Stimulated activated CD8-positive, alpha-beta memory T cell treated with anti-CD3 and anti-CD28 coated beads, Interleukin-12 subunit alpha, Interleukin-12 subunit beta, amount 100 ng/mL, for 24 hours (primary cell): ENCODE measurements at regions not wholly inside any gene's neighbourhood (a gene's known extent, or its start where the extent isn't known, plus 50 kb on each side); places are given as distances from the start of the nearest gene placed in this dataset.
"Not testable (repeated sequence)": the region's sequence is repeated elsewhere in the genome, so short reads cannot be mapped to it uniquely, and the experiment has no call there.

Source experiments
- DNase-seq: peaks from one replicate; pipeline ENCODE4 v3.0.0-alpha.2; 2020; ENCODE audit errors: extremely low read depth

DNA sequence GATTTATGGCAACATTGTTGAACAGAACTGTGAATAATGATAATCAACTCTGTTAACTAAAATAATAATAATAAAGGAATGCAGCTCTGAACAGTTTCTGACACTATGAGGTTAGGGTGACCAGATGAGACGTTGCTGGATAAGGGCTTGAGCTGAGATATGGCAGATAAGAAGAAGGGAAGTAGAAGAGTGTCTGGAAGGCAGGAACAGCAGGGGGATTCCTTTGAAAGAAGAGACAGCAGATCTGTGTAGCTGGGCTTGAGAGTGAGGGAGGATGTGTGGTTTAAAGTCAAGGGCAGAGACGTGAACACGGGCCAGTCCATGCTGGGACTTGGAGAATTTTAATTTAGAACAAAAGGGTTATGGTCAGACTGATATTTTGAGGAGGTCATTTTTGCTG is 273.1 kb upstream of the SLC14A2 start:
- DNase-seq: no peak

DNA sequence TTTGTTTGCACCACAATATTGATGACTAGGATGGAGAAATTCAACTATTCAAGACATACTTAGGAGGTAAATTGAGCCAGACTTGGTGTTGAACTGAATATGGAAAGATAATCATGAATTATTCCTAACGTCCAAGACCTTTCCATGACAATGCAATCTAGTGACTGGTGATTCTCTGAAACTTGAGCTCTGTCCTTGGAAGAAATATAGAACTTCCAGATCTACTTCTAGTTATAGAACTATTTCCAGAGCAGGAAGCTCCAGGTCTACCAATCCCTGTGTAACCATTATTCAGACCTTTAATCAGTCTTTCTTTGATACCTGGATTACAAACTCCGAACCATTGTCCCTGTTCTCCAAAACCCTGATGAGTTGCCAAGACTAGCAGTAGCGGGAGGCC is 272.6 kb upstream of the SLC14A2 start:
- DNase-seq: no peak

GRCh38 chr18:45343365-45343764 is 271.9 kb upstream of the SLC14A2 start:
- no peak for DNase-seq

GRCh38 chr18:45344680-45345079 is 270.6 kb upstream of the SLC14A2 start:
- not testable (repeated sequence) for DNase-seq

DNA sequence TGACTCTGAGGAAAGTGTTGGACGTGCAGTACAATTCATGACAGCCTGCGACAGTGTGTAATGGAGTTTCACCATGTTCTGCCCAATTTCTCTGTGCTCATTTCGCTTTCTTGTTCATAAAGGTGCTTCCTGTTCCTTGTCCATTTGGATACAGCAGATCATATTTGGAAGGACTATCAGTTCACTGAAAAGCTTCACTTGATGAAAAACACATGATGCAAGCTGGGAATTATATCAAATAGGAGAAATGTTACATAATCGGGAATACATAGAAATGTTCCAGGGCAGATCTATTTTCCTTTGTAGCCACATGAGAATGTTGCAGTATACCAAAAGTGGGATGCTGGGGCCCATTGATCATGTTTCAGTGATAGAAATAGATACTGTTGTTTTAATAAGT is 266.3 kb upstream of the SLC14A2 start:
- DNase-seq: no peak

GRCh38 chr18:45349467-45349866 is 265.8 kb upstream of the SLC14A2 start:
- no peak for DNase-seq

- DNase-seq: no peak
Measured at GRCh38 chr18:45350404-45351156, 264.7 kb upstream of the SLC14A2 start.

DNA sequence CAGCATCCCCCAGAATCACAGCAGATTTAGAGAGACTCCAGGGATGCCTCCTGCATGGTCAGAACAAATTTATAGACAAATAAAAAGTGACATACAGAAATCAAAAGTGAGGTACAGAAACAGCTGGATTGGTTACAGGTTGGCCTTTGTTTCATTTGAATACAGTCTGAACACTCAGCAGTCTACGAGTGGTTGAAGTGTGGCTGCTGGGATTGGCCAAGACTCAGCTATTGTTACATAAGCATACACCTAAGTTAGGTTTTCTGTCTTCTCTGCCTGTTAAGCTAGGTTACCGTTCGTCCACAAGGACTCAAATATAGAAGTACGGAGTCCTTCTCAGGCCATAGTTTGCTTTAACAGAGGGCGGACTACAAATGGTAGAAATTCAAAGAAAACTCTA is 262.4 kb upstream of the SLC14A2 start:
- DNase-seq: no peak

DNA sequence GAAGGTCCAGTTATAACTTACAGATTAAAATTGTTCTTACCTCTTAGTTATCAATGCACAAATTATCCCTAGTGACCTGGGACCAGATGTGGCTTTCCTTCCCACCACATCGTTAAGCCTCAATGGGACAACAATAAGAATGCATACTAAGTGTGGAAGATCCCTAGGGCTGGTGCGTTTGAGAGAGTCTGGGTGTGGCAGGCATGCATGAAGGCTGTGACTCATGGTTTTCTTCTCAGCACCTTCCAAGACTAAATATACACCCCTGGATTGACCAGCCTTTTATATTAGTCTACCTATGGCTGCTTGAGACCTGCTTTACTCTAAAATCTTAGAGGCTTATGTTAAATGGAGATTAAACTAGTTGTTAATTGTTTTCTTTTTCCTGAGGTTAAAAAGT is 261.7 kb upstream of the SLC14A2 start:
- no peak for DNase-seq

DNA sequence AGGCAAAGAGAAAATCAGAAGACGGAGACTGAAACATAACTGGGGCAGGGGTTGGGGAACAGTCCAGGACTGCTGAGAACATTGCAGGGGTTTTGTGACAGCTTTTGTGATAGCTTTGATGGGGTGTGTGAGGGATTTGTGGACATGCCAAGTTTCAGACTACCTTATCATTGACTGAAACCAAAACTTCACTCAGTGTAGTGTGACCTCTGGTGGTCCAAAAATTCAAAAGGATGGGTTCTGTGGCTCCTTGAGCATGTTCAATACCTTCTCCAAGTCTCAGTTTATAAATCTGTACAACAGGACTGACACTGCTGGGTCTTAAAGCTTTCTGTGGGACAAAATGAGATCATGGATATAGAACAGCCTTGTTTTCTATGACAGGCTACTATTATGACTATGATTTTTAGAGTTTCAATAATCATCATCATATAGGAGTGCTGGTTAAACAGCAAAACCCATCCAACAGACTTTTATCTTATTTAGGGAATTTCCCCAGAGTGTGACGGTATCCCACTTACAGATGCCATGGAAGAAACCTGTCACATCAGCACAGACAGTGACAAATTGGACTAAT is 259.2 kb upstream of the SLC14A2 start:
- no peak for DNase-seq

GRCh38 chr18:45357686-45358470 is 257.4 kb upstream of the SLC14A2 start:
- DNase-seq: no peak

GRCh38 chr18:45359275-45360009 is 255.8 kb upstream of the SLC14A2 start:
- DNase-seq: no peak

DNA sequence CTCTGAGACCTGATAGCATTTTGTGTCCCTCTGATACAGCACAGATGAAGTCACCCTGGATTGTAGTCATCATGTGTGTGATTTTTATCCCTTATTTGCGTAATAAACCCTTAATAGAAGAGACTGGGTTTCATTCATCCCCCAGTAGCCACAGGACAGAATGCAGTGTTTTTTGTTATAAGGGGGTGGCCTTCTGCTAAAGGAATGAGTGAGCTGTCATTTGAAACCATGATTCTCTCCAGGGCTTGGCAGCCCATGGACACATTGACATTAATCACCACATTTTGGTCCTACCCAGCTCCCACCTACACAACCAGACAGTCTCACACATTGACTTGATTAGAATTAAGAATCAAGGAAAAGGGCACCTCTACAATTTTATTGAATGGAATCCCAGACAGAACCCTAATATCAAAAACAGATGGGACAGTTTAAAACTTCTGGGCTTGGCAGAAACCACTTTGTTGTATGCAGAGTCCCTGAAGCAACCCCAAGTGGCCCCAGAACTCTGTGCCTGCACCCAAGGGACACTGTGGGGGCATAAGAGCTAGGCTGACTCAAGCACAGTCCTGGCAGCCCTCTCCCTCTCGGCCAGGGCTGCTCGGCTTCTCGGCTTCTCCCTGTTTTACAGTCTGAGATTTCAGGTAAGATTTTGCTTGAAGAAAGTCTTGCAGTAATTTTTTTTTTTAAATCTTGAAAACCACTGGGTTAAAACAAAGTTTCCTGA is 254.0 kb upstream of the SLC14A2 start:
- no peak for DNase-seq

DNA sequence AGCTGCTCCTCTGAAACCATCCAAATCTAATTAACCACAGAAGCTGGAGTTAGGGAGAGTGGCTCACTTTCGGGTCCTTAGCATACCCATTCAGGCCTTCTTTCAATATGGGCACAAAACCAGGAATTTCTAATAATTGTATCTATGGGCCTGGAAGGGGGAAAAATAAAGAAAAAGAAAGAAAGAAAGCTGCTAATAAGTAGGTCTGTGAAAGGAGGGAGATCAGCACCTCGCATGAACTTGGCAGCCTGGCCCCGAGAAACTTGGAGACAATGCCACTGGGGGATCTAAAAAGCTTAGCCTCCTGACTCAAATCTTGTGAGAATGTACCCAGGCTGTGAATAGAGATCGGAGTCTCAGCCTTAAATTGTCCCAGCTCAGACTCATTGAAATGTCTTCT is 252.1 kb upstream of the SLC14A2 start:
- DNase-seq: no peak

DNA sequence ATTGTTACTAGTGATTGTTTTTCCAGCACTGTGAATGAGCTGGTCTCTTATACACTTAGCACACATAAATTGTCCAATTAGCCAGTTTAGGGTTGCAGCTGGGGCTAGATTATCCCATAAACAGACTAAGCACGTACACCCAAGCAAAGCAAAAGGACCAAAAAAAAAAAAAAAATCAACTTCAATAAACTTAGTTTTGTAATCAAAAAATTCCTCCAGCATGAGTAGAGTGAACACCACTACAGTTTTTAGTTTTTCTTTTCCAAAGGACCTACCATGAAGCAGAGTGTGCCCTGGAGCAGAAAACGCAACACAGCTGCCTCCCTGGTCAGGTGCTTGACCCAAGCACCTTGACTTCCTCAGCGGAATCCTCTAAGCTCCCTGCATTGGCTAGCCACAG is 249.4 kb upstream of the SLC14A2 start:
- DNase-seq: no peak

DNA sequence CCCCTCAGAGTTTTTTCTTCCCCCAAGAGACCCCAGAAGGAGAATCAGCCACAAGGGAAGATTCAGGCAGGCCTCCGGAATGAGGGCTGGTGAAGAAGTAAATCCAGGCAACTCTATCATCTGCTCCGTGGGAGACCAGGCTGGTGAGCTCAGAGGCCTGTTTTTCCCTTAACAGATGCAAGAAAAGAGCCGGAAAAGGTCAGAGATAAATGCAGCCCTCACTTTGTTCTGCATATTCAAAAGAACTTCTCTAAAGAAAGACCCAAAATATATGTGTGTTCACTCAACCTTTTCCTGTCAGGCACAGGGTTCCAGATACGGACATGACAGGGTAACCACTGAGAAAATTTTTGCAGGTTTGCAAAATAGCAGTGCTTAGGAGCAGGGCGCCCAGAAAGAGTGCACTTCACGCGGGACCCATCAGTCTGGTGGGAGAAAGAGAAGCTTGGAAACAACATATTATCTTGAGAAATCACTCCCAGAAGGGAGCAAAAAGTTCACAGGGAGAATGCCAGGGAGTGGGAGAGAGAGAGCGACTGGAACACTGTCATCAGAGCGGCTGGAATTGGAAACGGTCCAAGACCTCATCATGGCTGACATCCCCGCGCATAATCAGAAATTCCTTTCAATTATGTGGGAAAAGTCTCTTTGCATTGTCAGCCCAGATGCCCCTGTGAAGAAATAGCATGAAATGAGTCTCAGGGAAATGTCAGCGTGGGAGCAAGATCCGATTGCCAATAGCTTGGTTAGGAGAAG is 244.8 kb upstream of the SLC14A2 start:
- no peak for DNase-seq

- no peak for DNase-seq
Measured at GRCh38 chr18:45373286-45373880, 241.9 kb upstream of the SLC14A2 start.

- DNase-seq: no peak
Measured at GRCh38 chr18:45374236-45374635, 241.0 kb upstream of the SLC14A2 start.

- no peak for DNase-seq
Measured at GRCh38 chr18:45374878-45375630, 240.2 kb upstream of the SLC14A2 start.

- DNase-seq: no peak
Measured at GRCh38 chr18:45376193-45376592, 239.1 kb upstream of the SLC14A2 start.
